ENCODE measurements at regions not wholly inside any gene's neighbourhood (a gene's known extent, or its start where the extent isn't known, plus 50 kb on each side); places are given as distances from the start of the nearest gene placed in this dataset.

- WGBS, 4 donors: 70 to 80% (median 76%) methylated on average over 18 to 25 of the region's 25 CpGs
- Histone ChIP-seq H3K4me1 (replicated peaks in 1 of 2) (peaks cover 39 to 59% of the 10 kb centered on the region in 2 donors), H3K27me3 (no peaks in the 10 kb centered on the region), H3K9me3 (replicated peaks in 1 of 3) (no peaks in the 10 kb centered on the region), H3K36me3 (replicated peaks in 1 of 2) (no peaks in the 10 kb centered on the region), H3K27ac (peak overlapping the region in 4 of 5 donors; percentile 32 to 99 (median 74)), H3K4me3 (peak overlapping the region in 1 of 4 donors; percentile 18)
- TF ChIP-seq, protein P1, sequence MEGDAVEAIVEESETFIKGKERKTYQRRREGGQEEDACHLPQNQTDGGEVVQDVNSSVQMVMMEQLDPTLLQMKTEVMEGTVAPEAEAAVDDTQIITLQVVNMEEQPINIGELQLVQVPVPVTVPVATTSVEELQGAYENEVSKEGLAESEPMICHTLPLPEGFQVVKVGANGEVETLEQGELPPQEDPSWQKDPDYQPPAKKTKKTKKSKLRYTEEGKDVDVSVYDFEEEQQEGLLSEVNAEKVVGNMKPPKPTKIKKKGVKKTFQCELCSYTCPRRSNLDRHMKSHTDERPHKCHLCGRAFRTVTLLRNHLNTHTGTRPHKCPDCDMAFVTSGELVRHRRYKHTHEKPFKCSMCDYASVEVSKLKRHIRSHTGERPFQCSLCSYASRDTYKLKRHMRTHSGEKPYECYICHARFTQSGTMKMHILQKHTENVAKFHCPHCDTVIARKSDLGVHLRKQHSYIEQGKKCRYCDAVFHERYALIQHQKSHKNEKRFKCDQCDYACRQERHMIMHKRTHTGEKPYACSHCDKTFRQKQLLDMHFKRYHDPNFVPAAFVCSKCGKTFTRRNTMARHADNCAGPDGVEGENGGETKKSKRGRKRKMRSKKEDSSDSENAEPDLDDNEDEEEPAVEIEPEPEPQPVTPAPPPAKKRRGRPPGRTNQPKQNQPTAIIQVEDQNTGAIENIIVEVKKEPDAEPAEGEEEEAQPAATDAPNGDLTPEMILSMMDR (IDR thresholded peaks at IDR 0.05): no peak
- TF ChIP-seq POLR2A (IDR thresholded peaks at IDR 0.05): no peak
- peak in 4 of 7 donors; percentile 13 to 51 (median 26) for DNase-seq
- intact Hi-C loops (cut with DNase I): no loop called here
Observed at GRCh38 chr22:46058591-46059519, 81.9 kb upstream of the WNT7B start.

- no peak overlapping the region for H3K4me3 ChIP-seq
- no peaks in the 10 kb centered on the region for H3K36me3 ChIP-seq (replicated peaks in 1 of 2)
- peak overlapping the region in 1 of 5 donors; percentile 14 for H3K27ac ChIP-seq
Observed at GRCh38 chr22:46060292-46061123, 83.5 kb upstream of the WNT7B start.

GRCh38 chr22:46061124-46061500, 84.2 kb upstream of the WNT7B start:
- peak overlapping the region in 2 of 5 donors; percentile 14 to 46 for H3K27ac ChIP-seq
- H3K36me3 ChIP-seq (replicated peaks in 1 of 2): no peaks in the 10 kb centered on the region
- peak in 4 of 7 donors; percentile 1 to 45 (median 14) for DNase-seq
- H3K27me3 ChIP-seq: no peaks in the 10 kb centered on the region
- intact Hi-C loops (cut with DNase I): no loop called here
- peaks cover 28 to 59% of the 10 kb centered on the region in 2 donors for H3K4me1 ChIP-seq (replicated peaks in 1 of 2)
- WGBS, 4 donors: 62 to 71% (median 67%) methylated on average over 16 to 38 of the region's 38 CpGs
- TF ChIP-seq, protein P1 (IDR thresholded peaks at IDR 0.05): no peak
- TF ChIP-seq POLR2A (IDR thresholded peaks at IDR 0.05): no peak
- no peak overlapping the region for H3K4me3 ChIP-seq
- no peaks in the 10 kb centered on the region for H3K9me3 ChIP-seq (replicated peaks in 1 of 3)

More at GRCh38 chr22:46060292-46061123, 83.5 kb upstream of the WNT7B start:
- Histone ChIP-seq H3K9me3 (replicated peaks in 1 of 3) (no peaks in the 10 kb centered on the region), H3K4me1 (replicated peaks in 1 of 2) (peaks cover 28 to 59% of the 10 kb centered on the region in 2 donors), H3K27me3 (no peaks in the 10 kb centered on the region)
- TF ChIP-seq, protein P1 (IDR thresholded peaks at IDR 0.05): no peak
- no peak for TF ChIP-seq POLR2A (IDR thresholded peaks at IDR 0.05)
- WGBS, 4 donors: 86 to 94% (median 89%) methylated on average over 14 of the region's 14 CpGs
- peak in 1 of 7 donors; percentile 23 for DNase-seq
- intact Hi-C loops (cut with DNase I): no loop called here

Measured in adrenal gland (tissue), 9 donors.